Activated CD4-positive, alpha-beta T cell treated with anti-CD3 and anti-CD28 coated beads, Interleukin-2, amount 50 U/mL, for 4 hours (primary cell): ENCODE measurements at regions not wholly inside any gene's neighbourhood (a gene's known extent, or its start where the extent isn't known, plus 50 kb on each side); places are given as distances from the start of the nearest gene placed in this dataset.

Experiments
- DNase-seq, 2 experiments: peaks; one replicate each; pipeline ENCODE4 v3.0.0-alpha.2; 2020

DNA sequence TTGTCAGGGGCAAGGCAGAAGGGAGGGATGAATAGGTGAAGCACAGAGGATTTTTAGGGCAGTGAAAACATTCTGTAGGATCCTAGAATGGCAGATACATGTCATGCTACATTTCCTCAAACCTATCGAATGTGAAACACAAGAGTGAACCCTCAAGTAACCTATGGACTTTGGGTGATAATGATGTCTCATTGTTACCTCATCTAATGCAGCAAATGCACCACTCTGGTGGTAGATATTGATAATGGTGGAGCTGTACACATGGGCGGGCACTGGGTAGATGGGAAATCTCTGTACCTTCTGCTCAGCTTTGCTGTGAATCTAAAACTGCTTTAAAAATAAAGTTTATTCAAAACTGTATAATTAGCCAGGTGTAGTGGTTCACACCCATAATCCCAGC is 95.2 kb upstream of the NCK2 start:
- no peak for DNase-seq

DNA sequence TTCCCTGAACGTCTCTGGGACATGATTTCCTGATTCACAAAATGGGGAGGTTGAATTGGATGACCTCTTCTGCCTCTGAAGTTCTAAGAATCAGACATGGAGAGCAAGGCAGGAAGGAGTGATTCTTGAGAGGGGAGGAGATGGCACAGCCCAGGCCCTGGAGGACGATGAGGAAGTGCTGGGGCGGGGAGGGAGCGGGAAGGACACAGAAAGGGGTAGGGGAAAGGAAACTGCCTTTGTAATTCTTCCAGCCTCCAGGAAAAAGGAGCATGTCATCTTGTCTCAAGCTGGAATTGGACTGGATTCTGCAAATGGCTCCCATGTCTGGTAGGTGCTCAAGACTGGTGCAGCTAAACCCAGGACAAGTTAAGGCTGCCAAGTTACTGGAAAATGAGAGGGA is 97.0 kb upstream of the NCK2 start:
- no peak for DNase-seq

DNA sequence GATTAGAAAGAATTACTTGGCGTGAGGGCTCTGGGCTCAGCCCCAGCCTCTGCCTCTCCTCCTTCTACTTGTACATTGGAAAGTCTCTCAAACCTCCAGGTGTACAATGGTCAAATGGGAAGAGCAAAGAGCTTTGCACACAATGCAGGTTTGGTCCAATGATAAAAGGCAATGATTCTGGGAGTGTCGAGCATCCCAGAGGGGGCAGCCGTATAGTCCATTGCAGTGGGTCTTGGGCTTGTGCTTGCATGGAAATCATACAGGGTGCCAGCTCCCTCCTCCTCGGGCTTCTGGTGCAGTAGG is 98.0 kb upstream of the NCK2 start:
- no peak for DNase-seq

DNA sequence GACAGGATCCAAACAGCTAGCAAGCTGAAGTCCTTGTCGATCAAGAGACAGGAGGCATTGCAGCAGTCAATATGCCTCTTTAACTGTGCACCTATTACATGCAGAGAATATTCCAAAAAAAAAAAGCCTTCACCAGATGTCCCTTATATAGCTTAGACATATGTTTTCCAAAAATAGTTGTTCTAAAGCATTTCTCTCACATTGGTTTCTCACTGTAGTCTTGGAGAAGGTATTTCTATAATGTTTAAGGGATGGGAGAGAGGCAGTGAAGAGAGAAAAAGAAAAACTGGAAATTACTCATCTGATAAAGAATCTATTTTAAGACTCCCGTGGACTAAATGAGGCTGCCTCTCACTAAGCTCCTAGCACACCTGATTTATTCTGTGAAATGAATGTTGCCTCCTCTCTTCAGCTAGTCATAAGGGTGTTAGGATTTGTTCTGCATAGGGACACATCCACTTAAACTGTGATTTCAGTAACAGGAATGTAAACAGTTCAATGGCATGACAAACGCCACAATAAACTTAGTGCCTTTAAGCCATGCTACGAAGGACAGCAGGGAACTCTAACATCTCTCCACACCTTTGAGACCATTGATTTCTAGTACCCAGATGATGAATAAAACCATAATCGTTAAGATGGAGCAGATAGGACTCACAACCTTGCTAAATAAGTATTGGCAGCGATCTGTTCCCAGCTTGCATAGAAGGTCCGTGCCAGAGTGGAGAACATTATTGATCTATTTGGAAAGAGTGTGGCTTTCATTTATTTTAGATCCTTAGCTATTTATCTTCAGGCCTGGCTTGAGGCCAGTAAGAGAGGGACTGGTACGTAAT is 98.6 kb upstream of the NCK2 start:
- no peak for DNase-seq

DNA sequence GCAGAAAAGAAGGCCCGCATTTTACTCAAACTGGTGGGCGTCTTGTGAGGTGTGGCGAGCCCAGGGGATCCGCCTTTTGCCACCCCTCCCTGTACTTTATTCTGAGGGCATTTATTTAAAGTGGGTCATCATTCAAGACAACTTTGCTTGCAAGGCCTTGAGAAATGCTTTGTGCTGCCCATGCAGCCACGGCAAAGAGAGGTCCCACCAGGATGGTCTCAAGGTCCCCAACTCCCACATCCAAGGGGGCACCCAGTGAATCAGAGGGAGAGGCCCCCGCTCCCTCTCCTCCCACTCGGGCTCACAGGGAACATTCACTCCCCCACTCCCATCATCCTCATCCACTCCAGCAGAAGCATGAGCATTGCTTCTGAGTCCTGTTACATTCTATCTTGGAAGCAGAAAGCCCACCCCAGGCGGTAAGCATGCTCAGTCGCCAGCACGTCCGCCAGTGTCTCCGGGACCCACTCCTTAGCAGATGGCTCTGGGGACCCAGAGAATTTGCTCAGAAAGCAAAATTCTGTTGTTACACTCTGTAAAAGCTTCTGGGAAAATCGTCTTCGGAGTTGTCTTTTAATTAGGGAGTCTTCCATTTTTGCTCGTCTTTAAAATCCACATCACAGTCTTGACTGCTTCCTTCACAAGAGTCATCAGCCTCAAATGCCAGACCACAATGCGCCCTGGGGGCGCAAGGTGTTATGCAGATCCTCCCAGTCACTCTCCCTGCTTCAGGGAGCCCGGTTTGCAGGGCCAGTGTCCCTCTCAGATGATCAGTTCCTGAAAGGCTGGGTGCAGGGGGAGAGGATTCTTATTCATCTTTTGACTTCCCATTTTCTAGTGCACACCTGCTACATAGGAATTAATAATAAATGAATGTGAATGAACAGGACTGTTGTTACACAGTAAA is 99.4 kb upstream of the NCK2 start:
- no peak for DNase-seq

DNA sequence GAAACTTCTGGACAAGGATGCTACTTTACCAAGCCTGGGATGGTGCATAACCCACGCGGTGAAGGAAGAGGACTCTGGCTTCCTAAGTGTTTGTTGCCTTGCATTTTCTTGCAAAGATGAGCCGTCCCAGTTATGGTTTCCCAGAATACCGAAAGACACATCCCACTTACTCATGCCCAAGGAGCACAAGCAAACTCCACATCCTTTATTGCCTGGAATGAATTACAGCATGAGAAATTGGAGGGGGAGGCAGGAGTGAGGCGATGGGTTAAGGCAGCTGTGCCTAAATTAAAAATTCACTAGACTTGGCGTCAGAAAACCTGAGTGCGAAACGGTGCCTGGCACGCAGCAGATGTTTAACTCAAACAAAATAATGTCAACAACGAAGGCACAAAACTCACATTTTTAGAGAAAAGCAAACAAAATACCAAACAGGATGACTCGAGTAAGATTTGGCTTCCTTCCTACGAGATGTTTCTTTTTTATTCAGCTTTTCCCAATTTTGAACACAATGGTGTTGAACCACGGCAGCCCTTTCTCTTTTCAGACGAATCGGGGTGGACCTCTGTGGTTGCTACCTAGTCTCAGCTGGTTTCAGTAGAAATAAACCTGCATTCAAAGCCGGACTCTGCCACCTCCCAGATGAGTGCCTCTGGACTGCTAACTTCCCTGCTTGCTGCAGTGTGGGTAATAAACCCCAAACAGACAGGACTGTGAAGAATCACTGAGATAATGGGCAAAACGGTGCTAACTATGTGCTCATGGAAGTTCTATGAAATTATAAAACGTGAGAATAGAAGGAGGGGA is 100.3 kb upstream of the NCK2 start:
- DNase-seq: no peak

DNA sequence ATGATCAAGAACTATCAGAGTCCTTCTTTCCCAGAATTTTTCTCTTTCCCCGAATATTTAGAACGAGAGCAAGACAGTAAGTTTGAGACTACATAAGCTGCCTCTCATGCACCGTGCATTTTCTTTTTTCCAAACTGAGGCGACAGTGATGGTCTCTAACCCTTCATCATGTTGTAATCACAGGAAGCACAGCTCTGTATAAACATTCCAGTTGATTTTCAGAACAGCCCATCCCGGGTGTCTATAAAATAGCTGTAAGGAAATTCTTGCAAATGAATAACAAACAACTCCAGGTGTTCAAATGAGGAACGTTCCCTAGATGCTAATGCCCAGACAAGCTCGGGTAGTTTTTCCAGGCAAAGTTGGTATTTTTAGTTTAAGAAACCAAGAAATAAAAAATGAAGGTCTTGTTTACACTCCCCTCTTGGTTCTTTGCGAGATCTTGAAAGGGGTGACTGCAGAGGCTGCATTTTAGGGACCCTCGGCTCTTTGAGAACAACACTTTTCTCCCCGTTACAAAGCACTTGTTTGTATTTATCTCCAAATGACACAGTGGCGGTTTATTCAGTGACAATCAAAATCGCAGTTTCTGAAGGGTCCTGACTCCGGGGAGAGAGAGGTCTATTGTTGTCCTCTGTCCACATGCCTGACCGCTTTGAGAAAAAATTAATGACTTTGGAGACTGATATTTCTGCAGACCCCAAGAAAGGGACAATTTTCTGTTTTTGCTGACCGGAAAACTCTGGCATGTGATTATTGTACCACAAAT is 101.1 kb upstream of the NCK2 start:
- no peak for DNase-seq

DNA sequence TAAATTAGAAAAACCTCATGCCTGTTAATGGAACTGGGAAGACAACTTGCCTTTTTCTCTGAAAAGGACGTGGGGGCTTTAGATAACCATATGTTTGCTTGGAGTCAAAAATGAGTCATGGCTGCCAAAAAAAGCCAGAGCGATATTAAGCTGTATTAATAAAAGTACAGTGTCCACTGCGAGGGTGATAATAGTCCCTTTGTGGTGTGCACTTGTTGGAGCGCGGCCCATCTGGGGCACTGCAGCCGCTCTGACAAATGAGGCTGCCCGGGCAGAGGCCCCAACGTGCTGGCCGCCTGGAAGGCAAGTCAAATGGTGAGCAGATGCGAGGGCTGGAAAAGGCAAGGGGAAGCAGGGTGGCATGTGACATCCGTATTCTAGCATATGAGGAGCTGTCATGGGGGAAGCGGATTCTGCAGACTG is 103.3 kb upstream of the NCK2 start:
- no peak for DNase-seq

DNA sequence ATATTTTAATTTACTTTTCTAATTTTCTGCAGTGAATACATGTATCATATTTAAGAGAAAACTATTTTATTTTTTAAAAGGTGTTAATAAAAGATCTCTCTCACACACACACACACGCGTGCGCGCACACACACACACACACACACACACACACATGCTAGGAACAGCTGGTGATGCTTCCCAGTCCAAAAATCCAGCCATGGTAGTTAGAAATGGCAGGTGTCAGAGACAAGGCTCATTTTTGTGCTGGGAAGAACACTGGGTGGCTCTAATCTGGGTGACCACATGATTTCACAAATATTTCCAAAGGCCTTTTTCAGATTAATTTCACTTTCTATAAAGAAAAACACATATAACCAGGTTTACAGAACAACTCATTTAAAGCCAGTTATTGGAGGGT is 104.5 kb upstream of the NCK2 start:
- no peak for DNase-seq

DNA sequence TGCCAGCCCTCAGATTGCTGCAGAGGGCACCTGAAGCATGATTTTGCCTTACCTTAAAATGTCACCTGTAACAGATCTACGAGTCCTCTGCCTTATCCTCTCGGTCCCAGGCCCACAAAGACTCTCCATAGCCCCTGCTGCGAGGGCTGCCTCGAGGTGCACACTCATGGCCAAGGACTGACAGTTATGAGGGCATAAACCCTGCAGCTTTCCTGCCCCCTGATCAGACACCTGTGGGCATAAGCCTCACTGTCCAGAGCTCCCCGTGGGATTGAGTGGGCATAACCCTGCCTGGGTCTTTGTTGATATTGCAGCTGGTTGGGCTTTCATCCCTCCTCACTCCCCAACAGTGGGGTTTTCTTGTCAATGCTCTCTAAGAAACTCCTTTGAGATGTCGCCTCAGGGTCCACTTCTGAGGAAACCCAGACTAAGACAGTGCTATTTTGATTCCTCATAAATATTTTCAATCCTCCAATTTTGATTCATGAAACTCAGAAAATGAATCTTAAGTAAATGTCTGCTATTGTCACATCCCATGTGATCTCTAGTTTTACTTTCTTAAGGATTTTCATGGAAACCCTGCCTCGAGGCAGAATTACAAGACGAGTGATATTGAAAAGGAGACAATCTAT is 108.5 kb upstream of the NCK2 start:
- DNase-seq: no peak

DNA sequence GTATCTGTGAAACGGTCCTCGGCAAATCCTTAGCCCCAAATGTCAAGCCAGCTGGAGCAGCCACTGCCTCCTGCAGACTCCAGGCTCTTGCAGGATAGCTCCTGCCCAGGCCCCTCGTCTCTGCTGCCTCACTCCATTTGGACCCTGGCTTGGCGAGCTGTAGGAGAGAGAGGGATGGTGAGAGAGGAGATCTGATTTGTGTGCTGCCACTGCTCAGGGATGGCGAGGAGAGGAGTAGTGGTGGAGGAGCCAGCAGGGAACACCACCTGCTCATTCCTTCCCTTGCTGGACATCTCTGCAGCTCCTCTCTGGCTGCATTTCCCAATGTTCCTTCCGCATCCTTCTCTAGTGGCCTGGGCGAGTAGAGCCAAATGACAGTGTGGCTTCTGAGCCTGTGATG is 109.1 kb upstream of the NCK2 start:
- no peak for DNase-seq

DNA sequence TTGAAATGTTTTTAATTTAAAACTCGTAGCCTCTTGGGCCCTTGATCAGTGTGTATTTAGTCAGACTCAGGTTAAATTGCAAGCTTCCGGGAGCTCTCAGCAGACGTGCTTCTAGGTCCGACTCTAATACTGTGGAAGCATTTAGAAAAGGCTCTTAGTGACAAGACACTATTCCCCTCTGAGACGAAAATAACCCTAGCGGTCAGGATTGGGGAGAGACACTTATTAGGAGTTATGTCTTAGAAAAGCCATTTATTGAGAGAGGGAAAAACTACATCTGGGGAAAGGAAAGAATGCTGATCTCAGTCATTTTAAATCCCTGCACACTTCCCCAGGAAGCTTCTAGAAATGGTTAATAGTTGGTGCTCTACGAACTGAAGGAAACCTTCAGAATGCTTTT is 110.5 kb upstream of the NCK2 start:
- DNase-seq: no peak

DNA sequence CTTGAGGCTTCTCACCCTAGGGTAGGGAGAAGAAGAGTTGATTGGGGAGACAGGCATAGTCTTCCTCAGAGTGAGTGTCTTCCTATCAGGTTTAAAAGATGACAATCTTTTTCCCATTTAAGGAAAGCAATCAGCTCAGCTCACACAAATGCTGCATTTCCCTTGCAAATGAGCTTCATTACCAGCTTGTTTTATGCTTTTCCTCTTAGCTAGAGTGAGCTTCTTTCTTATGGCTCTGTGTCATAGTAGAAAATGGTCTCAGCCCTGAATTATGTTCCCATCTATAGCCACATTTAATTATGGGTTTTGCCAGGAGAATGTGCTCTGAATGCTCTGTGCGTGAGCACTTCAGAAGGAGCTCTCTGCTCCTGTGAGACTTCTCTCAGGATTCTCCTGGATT is 112.8 kb upstream of the NCK2 start:
- no peak for DNase-seq

DNA sequence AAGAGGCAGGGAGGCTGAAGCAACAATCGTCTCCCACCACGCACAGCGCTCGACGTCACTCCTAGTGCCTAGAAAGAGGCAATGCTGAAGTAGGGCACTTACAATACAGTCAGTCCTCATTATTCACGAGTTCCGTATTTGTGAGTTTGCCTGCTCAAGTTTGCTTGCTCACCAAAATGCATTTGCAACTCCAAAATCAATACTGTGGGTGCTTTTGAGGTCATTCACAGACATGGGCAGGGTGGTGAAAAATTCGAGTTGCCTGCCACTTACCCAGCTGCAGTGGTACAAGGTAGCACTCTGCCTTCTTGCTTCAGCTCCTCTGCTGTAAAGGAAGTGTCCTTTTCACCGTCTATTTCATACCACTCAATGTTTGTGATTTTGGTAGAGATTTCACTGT is 113.7 kb upstream of the NCK2 start:
- DNase-seq: no peak

DNA sequence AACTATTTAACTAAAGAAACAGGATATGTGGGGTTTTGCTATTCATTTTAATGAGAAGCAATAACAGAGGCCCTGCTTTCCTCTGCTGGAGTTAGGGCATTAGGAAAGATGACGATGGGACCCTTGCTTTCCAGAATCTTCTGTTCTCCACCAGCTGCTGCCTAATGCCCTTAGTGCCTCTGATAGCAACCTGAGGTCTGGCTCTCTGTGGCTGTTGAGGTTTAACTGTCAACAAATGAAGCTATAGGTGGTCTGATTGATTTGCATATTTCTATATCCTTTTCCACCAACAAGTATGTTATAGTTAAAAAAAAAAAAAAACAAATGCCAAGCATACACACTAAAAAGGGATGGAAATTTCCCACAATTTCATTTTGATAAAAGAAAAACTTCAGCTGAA is 115.1 kb upstream of the NCK2 start:
- DNase-seq: no peak

DNA sequence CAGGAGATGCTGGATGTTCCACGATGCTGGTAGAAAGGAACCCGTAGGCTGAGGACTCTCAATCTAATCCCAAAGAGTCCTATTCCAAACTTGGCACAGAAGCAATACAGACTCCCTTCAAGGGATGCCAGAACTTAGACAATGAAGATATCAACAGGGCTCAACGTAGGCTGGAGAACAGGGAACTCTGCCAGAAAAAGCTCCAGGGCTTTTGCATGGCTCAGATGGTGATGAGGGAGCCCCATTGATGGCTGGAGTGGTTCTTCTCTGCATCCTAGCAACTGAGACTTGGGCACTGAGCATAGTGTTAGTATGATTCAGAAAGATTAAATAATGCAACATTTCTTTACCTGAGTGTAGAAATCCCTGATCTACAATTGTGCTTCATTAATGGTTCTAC is 117.2 kb upstream of the NCK2 start:
- no peak for DNase-seq

DNA sequence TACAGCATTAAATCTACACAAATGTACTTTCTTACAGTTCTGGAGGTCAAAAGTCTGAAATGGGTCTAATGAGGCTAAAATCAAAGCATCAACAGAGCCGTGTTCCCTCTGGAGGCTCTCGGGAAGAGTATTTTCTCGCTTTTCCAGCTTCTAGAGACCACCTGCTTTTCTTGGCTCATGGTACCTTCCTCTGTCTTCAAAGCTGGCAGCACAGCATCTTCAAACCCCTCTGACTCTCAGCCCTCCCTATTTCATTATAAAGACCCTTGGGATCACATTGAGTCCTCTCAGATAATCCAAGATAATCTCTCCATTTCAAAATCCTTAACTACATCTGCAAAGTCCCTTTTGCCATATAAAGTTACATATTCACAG is 117.8 kb upstream of the NCK2 start:
- no peak for DNase-seq

DNA sequence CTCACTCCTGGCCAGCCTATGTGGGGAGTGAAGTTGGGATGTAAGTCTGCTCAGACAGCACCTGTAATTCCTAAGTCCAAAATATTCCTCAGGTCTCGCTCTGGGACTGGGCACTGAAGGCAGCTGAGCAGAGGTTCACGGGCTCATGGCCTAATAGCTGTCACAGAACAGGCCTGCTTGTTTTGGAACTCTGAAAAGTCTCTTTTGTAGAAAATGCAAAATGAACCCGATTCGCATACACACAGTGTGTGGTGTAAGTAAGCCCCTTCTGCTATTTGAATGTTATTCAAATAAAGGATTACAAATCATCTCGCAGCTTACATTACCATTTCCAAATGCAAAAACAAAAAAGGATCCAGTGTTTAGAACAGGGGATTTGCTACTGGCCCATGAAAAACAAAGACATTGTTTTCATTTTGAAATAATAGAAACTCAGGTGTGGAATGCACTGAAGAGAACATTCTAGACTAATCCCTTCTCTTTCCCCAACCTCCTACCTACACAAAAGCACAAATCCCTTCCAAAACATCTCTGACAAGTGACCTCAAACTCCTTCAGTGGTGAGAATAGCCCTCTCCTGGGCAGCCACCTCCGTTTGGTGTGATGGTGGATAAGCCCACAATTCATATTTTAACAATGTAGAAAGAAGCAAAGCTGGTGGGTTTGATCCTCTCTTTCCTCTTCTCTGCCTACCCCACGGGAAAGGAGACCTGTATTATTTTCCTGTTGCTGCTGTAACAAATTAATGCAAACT is 118.3 kb upstream of the NCK2 start:
- DNase-seq: no peak

DNA sequence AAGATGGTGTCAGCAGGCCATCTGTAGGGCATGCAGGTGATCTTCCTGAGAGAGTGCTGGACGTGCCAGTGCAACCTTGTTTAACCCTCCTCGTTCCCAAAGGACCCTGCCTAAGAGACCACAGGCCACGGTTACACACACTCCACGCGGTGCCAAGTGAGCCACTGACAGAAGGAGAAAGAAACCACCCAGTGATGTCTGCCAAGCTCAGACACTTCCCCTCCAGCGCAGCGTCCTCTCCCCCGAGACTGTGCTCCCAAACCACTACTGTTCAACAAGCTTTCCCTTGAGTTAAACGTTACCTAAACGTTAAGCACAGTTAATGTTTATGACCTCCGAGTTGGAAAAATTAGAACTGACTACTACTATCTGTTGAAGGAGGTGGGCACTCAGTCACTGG is 119.1 kb upstream of the NCK2 start:
- DNase-seq: no peak

DNA sequence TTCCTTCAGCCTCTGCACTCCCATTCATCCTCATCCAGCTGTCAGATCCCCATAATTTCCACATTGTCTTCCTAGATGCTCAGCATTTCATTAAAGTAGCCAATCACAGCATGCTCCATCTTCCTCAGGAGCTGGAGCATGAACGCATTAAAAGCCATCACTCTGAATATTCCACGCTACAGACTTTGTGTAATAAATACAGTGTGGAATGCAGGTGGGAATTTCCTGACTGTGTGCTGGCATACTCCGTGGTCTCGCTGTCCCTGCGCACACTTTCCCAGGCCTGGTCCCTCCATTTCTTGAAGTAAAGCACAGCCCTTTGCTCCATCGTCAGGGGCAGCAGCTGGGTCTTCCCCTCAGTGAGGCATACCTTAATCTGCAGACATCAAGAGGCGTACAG is 123.7 kb upstream of the NCK2 start:
- no peak for DNase-seq

DNA sequence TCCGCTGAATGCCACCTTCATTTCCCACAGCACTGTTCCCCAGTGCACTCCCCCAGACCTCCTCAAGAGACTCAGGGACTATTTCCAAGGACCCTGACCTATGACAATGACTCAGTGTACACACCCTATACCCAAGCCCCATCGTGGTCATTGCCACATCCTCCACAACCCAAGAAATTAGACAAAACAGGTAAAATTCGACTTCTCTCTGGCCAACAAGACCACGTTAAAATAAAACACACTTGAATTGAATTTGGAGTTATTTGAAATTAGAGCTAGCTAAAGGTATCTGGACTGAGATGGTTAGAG is 126.4 kb upstream of the NCK2 start:
- DNase-seq: no peak
